COR-L47 (cell line): ENCODE measurements at regions not wholly inside any gene's neighbourhood (a gene's known extent, or its start where the extent isn't known, plus 50 kb on each side); places are given as distances from the start of the nearest gene placed in this dataset.

Source experiments
- DNase-seq: peaks from one replicate; lab custom pipeline; 2025; lab: John Stamatoyannopoulos, UW

GRCh38 chr18:71754246-71754645 lies 789.9 kb downstream of the CBLN2 start:
- DNase-seq: no peak

DNA sequence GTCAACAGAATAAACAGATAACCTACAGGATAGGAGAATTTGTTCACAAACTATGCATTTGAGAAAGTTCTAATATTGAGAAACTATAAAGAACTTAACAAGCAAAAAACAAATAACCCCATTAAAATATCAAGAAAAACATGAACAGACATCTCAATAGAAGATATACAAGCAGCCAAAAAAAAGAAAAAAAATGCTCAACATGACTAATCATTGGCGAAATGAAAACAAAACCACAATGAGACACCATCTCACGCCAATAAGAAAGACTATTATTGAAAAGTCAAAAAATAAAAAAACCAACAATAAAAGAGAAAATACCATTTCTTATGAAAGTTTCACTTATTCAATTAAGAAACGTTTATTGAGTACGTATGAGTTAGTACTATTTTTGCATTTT lies 800.5 kb downstream of the CBLN2 start:
- no peak for DNase-seq

DNA sequence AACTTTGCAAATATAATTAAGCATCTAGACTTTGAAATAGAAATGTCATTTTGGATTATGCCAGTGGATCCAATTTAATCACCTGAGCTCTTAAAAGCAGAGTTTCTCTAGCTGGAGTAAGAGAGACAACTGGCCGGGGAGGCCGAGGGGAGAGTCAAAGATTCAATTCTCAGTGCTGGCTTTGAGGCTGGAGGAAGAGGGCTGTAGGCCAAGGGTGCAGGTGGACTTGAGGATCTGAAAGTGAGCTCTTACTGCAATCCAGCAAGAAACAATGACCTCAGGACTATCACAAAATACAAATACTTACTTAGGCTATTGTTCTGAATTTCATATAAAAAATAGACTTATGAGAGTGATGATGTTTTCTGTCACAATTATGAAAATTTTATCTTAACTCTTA lies 814.5 kb downstream of the CBLN2 start:
- no peak for DNase-seq

- no peak for DNase-seq
Measured at GRCh38 chr18:71727909-71728308, 816.2 kb downstream of the CBLN2 start.

DNA sequence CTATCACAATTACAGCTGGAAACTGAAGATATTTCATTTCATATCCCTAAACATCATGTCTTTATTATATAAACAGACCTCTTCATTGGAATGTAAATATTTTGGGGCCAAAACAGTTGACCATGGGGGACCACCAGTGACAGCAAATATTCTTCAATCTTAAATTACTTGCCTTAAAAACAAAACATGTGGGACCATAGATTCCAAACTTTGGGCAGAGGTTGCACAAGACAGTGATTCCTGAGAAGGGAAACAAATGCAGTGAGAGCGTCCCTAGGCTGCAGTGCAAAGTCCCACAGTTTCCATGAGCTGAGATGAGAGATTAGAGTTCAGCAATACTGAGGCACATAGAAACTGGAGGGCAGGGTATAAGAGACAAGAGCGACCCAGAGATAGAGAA lies 818.9 kb downstream of the CBLN2 start:
- DNase-seq: no peak

GRCh38 chr18:71707985-71708500 lies 836.1 kb downstream of the CBLN2 start:
- DNase-seq: no peak

- no peak for DNase-seq
Measured at GRCh38 chr18:71707400-71707799, 836.7 kb downstream of the CBLN2 start.

- no peak for DNase-seq
Measured at GRCh38 chr18:71689416-71690160, 854.6 kb downstream of the CBLN2 start.

- DNase-seq: no peak
Measured at GRCh38 chr18:71682591-71682990, 861.6 kb downstream of the CBLN2 start.

GRCh38 chr18:71678144-71678543 lies 866.0 kb downstream of the CBLN2 start:
- no peak for DNase-seq

DNA sequence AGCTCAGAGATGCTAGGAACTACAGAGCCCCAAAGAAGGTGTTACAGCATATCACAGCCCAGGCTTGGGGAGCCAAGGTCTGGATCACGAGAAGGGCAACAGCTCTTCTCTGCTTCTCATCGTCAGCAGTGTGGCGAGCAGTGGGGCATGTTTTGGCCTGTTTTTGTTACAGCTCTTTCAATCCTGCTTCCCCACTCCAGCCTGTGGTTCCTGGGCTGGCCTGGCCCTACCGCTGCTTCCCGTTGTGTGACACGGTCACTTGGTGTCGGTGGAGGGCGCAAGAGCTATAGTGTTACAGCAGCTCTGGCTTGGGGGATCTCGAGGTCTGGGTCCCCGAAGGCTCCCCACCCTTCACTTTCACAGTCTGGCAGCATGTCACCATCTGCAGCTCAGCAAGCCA lies 870.2 kb downstream of the CBLN2 start:
- DNase-seq: no peak

- DNase-seq: peak; percentile 71
Measured at GRCh38 chr18:71673498-71673897, 870.6 kb downstream of the CBLN2 start.

GRCh38 chr18:71666481-71666880 lies 877.7 kb downstream of the CBLN2 start:
- no peak for DNase-seq

DNA sequence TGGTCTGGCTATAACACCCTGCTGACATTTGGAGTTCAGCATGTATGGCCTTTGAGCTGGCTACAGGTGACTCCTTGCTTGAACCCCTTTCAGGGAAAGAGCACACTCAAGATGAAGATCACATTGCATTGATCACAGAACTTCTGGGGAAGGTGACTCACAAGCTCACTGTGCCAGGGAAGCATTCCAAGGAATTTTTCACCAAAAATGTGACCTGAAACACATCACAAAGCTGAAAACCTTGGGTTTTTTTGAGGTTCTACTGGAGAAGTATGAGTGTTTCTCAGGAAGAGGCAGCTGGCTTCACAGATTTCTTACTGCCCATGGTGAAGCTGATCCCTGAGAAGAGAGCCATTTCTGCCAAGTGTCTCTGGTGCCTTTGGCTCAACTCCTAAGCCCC lies 879.0 kb downstream of the CBLN2 start:
- DNase-seq: no peak

DNA sequence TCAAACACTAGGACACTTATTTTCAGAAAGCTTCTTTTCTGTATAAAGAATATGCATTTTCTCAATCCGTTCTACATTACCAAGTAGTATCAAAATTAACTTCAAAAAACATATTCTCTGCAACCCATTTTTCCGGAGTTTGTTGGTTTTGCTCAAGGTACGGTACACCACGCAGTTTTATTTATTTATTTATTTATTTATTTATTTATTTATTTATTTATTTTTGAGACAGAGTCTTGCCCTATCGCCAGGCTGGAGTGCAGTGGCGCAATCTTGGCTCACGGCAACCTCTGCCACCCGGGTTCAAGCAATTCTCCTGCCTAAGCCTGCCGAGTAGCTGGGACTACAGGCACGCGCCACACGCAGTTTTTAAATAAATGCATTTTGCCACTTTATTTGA lies 900.3 kb downstream of the CBLN2 start:
- DNase-seq: no peak

GRCh38 chr18:71630696-71631095 lies 913.4 kb downstream of the CBLN2 start:
- DNase-seq: no peak

DNA sequence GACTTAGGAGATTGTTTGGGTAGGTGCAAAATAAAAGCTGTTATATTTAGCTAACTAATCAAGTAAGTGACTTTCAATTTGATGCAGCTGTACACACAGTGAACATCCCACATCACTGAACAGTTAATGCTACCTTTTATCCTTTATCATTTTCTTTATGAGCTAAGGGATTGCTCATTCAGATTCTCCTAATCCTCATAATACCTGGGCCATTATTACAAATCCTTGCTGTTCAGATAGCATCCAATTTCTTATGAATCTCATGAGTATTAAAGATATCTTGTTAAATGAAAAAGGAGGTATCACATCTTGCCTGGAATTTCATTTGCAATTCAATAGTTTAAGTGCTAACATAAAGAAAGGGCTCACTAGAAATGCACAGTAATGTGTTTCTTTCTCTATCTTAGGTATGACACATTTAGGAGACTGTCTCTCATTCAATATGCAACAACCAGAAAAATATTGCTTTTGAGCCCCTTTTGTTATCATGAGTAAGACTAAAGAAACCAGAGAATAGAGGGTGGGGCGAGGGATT lies 918.5 kb downstream of the CBLN2 start:
- DNase-seq: no peak

- no peak for DNase-seq
Measured at GRCh38 chr18:71598374-71598773, 945.8 kb downstream of the CBLN2 start.

DNA sequence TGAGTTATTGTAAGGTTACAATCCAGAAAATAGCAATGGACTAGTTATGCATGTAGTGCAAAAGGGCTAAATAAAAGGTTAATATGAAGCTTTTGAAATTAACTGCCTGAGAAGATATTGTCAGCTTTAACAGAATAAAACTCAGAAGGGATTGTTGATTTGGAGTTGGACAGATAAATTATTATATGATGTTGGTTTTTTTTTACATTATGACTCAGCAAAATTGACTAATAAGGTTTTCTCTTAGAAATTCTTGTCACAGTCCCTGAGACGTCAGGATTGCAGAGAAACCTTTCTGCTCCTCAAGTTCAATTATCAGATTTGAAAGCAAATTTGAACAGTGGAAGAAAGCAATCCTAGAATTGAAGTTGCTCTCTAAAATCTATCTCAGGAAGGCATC lies 946.9 kb downstream of the CBLN2 start:
- DNase-seq: no peak

- DNase-seq: no peak
Measured at GRCh38 chr18:71583252-71583651, 960.9 kb downstream of the CBLN2 start.

- no peak for DNase-seq
Measured at GRCh38 chr18:71554686-71555085, 989.5 kb downstream of the CBLN2 start.

DNA sequence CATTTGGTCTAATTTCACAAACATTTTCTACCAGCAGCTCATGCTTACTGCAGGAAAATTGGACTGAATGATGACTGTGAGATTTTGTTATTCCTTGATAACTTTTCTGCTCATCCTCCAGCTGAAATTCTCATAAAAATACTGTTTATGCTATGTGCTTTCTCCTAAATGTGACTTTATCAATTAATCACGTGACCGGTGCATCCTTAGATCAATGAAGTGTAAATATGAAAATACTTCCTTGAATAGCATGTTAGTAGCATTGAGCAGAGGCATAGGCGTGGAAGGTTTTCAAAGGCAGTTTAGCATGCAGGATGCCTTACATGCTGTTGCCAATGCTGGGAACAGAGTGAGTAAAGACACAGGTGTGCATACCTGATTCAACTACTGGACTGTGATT lies 1002.5 kb downstream of the CBLN2 start:
- DNase-seq: no peak

DNA sequence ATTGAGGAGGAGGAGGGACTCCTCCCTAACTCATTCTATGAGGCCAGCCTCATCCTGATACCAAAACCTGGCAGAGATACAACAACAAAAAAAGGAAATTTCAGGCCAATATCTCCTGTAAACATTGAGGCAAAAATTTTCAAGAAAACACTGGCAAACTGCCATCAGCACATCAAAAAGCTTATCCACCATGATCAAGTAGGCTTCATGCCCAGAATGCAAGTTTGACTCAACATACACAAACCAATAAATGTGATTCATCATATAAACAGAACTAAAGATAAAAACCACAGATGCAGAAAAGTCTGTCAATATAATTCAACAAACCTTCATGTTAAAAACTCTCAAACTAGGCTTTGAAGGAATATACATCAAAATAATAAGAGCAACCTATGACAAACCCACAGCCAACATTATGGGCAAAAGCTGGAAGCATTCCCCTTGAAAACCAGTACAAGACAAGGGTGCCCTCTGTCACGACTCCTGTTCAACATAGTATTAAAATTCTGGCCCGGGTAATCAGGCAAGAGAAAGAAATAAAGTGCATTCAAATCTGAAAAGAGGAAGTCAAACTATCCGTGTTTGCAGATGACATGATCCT lies 1014.3 kb downstream of the CBLN2 start:
- DNase-seq: peak; percentile 50
